ENCODE measurements at regions not wholly inside any gene's neighbourhood (a gene's known extent, or its start where the extent isn't known, plus 50 kb on each side); places are given as distances from the start of the nearest gene placed in this dataset.

DNA sequence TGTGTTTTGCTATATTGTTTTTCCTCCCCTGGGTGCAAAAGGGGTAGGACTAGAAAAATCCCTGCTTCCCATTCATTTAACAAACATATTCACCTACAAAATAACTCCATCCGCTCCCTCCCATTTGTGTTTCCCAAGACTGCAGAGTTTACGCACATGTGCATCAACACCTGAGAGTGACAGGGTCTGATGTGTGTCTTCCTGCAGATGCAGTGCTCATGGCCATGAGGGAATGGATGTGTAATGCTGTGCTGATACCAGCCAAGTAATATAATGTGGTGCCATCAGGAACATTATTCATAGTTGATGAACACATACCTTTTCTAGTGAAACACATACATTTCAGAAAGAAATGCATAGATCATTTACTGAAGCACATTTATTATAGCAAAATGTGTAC is 83.2 kb downstream of the CXXC4 start:
- TF ChIP-seq, protein P1, sequence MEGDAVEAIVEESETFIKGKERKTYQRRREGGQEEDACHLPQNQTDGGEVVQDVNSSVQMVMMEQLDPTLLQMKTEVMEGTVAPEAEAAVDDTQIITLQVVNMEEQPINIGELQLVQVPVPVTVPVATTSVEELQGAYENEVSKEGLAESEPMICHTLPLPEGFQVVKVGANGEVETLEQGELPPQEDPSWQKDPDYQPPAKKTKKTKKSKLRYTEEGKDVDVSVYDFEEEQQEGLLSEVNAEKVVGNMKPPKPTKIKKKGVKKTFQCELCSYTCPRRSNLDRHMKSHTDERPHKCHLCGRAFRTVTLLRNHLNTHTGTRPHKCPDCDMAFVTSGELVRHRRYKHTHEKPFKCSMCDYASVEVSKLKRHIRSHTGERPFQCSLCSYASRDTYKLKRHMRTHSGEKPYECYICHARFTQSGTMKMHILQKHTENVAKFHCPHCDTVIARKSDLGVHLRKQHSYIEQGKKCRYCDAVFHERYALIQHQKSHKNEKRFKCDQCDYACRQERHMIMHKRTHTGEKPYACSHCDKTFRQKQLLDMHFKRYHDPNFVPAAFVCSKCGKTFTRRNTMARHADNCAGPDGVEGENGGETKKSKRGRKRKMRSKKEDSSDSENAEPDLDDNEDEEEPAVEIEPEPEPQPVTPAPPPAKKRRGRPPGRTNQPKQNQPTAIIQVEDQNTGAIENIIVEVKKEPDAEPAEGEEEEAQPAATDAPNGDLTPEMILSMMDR (IDR thresholded peaks at IDR 0.05) = no peak
- TF ChIP-seq POLR2A (IDR thresholded peaks at IDR 0.05) = no peak
